ENCODE measurements at regions not wholly inside any gene's neighbourhood (a gene's known extent, or its start where the extent isn't known, plus 50 kb on each side); places are given as distances from the start of the nearest gene placed in this dataset.
"Not testable (repeated sequence)": the region's sequence is repeated elsewhere in the genome, so short reads cannot be mapped to it uniquely, and the experiment has no call there.

DNA sequence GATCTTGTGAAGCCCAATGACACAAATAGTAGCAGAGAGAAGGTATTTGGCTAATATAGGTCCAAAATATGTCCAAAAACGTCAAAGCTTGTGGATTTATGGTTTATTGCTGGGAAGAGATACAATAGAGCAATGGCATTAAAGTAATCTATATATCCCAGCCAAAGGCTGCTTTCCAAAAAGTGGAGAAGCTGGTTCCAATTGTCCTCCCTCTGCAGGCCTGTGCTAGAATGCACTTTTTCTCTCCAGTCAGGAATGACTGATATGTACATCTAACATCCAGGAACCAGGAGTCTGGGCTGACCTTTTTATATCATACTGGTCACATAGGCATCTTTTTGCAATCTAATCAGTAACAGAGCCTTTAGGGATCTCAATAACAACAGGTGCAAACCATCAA lies 167.1 kb upstream of the FAM3C start:
- DNase-seq (ENCODE audit: low read depth): no peak

DNA sequence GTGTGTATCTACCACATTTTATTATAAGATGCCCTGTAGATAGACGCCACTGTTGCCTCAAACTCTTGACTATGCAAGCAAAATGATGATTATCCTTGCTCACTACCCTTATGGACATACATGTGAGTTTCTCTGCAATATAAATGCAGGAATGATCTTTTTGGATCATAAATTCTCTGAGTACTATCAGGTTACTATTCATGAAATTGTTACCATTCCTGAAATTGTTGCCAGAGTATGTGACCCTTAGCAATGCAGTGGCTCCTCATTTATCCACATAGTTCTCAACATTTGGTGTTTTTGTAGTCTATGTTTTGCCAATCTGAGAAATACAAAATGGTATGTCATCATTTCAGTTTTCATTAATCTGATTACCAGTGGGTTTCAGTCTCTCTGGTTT lies 166.2 kb upstream of the FAM3C start:
- no peak for DNase-seq (ENCODE audit: low read depth)

DNA sequence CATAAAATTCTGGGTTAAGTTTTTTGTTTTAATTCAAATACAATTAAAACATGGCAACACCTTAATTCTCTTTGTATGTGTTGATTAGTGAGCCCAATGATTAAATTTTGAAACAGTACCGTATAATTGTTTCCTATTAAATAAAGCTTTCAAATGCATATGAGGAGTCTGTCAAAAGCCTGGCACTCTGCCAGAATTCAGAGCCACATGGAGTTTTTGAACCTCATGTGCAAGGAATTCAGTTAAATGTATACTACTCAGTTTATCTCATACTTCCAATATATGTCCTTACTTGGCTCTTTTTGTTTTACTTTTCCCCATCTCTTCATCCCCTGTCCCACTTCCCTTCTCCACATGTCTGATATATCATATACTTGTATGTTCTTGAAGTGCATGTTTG lies 165.6 kb upstream of the FAM3C start:
- no peak for DNase-seq (ENCODE audit: low read depth)

DNA sequence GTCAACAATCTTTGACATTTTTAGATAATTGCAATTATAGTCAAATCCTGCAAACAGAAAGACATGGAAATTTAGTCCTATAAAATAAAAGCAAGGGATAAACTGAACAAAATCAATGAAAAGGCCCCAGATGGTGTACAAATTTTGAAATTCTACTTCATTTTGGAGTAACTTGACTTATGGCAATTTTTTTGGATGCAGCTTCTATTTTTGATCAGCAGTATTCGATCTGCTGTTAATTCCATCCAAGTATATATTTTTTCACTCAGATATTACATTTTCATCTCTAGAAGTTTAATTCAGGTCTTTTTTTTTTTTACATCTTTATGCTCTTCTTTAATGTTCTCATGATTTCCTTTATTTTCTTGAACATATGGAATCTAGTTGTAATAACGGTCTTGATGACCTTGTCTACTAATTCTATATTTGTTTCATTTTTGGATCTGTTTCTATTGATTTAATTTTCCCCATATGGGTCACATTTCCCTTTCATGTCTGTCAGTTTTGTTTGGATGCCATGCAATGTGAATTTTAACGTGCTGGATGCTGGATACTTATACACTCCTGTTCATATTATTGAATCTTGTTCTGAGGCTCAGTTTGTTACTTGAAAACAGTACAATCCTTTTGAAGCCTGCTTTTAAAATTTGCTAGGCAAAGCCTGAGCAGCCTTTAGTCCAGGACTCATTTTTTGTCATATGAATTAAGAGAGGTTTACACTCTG lies 164.3 kb upstream of the FAM3C start:
- DNase-seq (ENCODE audit: low read depth): no peak

DNA sequence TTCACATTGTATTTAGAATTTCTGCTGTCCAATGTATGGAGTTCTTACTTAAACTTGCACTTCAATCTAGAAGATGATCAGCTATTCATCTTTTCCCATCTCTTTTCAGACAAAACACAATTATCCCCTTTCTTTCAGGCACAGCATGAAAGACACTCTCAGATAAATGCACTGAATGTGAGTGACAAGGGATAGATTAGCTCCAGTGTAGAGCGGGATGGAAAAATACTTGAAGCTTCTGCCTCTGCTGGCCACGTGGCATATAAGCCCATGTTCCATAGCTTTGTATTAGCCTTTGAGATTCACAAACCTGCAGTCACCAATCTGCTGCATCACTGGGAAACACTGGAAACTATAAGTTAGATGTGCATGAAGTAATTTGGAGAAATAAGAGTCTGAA lies 162.2 kb upstream of the FAM3C start:
- no peak for DNase-seq (ENCODE audit: low read depth)

DNA sequence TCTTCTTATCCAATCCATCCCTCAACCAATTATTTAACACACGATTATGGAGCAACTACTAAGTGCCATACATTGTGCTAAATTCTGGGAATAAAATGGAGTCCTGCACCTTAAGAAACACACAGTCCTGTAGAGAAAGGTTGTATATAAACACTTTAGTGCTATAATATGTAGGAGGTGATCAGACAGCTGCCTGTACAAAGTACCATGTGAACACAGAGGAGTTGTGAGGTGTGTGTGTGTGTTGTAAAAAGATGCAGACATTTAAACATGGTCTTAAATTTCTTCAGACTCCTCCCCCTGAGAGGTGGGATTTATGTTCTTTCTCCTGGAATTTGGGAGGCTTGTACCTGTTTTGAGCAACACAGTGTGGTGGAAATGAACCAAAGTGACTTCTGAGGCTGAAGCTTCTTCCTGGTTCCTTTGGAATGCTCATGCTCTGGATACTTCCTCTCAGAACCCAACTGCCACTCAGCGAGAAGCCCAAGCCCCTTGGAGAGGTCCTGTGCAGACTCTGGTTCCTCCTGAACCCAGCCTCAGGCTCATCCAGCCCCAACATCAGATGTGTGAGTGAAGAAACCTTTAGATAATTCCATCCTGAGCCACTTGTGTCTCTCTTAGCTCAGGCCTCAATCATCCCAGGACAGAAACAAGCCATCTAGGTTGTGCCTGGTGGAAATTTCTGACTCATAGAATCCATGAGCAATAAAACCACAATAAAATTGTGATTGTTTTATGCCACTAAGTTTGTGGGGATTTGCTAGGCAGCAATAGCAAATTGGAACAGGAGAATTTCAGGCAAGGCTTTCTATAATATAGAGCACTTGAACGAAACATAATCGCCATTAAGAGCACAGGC lies 161.2 kb upstream of the FAM3C start:
- no peak for DNase-seq (ENCODE audit: low read depth)

DNA sequence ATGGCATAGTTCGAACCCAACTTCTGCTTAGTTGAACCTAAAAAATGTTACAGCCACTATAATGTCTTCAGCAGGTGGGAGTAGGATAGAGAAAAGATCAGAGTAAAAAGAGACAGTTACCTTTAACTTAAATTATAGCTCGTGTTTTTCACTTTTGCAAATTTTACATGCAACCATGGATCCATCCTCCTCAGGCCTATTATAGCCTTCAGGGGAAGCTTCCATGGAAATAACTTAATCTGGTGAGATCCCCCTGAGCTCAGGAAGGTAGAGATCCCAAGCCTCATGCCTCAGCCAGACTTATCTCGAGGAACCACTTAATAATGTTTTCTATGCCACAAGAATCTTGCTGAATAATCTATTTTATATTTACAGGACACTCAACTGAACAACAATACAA lies 159.4 kb upstream of the FAM3C start:
- DNase-seq (ENCODE audit: low read depth): no peak

DNA sequence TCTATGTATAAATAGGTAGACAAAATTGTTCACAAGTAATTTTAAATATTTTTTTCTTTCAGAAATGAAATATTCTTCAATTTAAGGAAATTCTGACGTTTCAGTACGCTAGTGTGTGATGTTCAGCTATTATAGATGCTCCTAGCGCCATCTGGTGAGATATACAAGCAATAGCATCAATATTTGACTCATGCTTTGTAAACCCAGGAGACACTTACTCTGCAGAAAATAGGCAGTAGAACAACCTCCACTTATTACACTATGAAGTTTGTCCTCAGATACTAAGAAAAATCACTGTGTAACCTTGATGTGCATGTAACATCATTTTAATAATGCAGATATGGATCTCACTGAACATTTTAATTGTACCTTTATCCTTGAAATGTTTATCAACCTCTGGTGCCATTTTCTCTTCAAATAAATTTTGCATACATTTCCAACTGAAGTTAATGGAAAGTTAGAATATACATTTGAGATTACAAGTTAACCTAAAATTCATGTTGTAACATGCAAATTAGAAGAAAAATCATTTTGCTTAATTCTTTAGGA lies 151.5 kb upstream of the FAM3C start:
- DNase-seq (ENCODE audit: low read depth): peak; percentile 76

DNA sequence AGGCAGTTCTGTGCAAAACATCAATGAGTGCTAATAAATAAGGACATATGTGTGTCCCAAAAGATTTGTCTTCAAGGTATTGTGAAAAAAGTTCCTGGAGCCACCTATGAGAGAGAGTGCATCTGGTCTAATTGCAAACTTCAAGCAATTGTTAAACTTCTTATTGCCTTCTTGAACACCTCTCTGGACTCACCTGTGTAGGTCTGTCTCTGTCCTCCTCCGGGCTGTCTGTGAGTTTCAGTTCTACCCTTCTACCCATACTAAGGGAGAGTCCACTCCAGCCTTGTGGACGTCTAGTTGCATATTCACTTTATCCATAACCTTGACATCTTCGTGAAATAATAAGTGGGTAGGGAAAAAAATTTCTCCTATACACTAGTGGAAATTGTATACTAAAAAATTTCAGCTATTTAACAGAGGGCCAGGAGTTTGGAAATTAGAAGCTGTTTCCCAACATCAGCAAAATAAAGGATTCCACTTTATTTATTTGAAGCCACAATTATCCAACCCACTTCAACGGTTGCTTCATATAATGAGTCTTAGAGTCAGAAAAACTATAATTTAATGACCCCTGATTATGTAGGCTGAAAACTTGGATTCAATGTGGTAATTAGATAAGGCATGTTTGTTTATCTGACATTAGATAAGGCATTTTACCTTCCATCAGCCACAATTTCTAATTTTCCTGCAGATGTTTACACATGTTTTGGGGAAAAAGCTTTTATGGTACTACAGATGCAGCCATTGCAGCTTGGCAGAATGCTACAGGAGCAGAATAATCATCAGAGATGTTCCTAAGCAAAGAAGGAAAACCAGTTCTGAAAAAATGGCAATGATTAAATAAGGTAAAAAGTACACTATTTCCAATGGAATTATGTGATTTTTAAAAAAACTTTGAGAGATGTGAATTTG lies 150.8 kb upstream of the FAM3C start:
- DNase-seq (ENCODE audit: low read depth): peak; percentile 84

DNA sequence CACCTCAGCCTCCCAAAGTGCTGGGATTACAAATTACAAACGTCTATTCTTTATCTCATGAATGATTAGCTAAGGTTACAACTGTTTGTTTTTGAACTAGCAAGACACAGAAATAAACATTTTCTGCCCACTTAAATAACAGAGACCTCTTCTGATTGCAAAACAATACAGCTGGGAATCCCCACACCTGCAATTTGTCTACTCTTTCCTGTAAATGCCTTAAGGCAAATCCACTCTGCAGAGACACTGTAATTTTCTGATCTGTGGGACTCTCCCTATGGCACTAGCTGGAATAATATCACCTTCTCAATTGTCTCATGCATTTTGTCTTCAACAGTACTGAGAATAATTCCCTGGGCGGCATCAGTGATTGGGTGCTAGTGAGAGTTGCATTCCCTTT lies 149.3 kb upstream of the FAM3C start:
- peak; percentile 21 for DNase-seq (ENCODE audit: low read depth)

DNA sequence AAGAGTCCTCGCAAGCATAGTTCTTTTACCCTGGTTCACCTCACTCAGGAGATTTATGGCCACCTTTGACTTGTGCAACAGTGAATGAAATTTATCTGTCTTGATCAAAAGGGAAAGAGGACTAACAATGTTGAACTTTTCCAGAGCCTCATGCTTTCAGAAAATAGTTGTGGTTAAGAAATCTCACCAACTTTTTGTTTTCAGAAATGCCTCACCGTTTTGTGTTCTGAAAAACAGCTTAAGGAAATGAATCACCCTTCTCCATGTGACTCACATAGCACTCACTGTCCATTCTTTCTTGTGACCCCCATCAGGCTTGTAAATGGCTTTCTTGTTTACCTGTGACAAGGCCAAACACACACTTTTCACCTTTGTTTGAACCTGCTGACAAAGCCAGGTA lies 148.6 kb upstream of the FAM3C start:
- peak; percentile 98 for DNase-seq (ENCODE audit: low read depth)

DNA sequence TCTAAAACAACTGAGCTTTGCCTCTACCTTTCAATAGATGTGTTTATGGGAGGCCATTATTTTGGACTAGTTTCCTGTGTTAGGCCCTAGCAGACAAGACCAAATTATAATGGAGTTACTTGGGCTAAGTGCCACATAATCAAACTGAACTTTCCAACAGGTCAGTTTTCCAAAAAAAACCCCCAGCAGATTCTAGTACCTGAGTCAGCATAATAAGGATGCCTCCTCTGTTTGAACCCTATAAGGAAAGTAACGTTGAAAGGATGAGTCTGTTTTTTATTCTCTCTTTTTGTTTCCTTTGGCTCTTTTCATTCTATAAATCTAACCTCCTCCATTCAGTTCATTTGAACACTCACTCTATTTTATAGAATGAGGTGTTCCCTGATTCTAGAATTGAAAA lies 148.1 kb upstream of the FAM3C start:
- DNase-seq (ENCODE audit: low read depth): no peak

DNA sequence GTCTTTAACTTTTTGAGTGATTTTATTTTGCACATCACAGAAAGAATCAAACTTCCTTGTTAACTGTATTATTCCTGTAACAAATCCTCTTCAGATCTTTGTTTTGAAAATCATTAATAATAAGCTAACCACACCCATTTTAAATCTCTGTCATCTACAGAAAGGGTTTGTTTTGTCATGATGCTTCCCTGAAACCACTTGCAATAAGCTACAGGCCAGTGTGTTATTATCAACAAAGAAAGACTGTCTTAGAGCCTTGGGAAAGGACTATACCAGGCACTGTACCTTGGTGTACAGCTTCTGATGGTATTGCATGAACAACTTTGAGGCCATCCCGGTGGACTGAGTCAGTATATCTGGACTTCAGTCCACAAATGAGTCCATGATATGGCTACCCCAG lies 145.3 kb upstream of the FAM3C start:
- DNase-seq (ENCODE audit: low read depth): no peak

DNA sequence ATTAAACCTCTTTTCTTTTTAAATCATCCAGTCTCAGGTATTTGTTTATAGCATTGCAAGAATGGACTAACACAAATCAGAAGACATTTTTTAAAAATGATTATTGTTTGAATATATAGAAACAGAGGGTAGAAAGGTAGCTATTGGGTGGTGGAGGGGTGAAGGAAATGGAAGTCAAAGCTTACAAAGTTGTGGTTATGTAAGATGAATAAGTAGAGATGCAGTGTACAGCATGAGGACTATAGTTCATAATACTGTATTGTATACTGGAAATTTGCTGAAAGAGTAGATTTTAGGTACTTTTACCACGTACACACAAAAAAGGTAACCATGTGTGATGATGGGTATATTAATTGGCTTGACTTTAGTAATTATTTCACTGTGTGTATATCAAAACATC lies 144.0 kb upstream of the FAM3C start:
- no peak for DNase-seq (ENCODE audit: low read depth)

DNA sequence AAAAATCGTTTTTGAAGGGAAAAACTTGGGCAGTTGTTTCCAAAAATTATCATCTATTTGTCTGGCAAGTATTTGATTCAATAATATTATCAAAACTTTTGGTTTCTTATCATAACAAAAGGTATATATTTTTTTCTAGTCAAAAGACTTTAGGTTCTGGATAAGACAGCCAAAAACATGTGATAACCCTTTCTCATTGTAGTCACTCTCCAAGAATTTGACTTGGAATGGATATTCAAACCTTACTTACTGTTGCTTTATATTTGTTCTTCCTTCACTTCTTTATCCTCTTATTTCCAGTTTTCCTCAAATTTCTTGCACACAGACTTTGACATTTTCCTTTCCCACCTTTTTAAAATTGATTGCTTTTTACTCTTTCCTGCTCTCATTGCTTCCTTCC lies 140.9 kb upstream of the FAM3C start:
- no peak for DNase-seq (ENCODE audit: low read depth)

DNA sequence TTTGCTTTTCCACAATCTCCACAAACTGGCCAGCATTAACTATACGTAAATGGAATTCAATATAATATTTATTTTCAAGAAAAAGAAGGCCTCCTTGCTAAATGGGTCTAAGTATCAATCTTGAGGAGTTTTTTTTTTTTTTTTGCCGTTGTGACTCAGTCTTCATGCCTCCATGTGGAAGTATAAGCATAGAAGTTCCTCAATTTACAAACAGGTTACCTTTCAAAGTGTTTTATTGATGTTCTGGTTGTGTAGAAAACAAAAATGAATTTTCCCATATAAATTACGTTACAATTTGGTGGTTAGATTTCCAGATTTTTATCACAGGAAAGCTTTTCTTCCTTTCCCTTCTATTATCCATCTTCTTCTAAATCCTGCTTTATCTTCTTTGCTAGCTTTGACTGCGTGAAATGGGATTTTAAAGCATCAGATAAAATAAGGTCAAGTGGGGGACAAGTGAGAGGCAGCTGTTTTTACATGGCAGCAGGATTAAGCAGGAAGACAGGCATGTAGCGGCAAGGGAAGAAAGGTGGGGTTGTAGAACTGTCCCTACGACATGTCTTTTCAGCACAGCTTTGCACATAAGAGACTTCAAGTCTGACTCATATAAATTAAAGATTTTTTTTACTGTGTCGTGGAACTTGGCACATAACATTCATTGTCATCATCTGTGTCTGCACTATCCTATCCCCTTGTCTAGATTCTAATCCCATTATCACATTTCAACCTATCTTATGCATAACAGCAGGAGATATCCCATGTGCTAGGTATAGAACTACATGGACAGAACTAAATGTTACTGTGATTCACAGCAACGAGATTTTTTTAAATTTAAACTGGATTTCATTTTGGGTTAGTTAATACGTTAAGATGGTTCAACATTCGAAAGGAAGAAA lies 135.3 kb upstream of the FAM3C start:
- peak; percentile 89 for DNase-seq (ENCODE audit: low read depth)

DNA sequence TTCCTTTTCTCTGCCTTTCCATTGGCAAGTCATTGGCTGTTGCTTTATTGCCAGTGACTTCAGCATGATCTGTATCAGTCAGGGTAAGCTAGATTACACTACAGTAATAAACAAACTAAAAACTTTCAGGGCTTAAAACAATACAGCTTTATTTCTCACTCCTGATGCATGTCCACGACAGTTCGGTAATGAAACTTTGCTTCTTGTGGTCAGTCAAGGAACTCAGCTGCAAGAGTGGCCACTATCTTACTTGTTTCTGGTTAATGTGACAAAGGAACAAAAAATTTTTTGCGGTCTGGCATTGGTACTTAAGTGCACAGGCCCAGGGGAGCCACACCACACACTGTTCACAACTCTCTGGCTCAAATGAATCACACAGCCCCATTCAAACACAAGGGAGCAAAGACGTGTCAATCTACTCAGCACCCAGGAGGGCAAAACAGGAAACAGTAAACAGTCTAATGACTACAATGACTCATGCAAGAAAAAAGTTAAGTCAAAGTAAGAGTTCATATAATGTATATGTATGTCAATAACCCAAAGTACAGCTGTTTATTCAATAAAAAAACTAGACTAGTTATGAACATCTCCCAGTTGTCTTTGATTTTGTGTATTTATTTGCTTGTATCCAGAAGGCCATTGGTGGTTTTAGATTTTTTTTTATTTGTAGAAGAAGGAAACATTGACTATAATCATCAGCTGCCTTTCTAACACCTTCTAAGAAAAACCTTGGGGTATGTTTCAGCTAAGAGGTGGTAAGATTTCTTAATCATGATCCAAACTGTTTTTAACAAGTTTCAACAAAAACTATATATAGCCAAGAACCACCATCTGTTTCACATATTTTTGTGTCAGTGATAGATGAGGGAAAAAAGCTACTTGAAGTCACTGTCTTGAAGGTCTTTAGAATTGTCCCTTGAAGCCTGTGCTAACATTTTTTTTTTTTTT lies 134.4 kb upstream of the FAM3C start:
- peak; percentile 97 for DNase-seq (ENCODE audit: low read depth)

DNA sequence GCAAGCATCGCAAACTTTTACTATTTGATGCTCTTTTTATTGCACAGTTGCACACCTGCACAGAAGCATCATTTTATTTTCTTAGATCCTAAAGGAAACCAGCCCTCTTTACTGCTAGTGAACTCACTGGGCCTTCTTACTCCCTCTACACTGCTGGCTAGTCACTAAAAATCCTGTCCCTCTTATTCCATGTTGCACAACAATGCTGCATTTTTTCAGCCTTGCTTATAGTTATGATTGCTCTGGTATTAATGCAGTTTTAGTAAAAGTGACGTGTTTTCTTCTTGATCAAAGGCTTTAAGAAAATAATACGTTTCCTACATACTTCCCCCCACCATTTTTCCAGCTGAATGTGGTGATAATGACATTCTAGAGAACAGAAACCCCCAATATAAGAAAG lies 132.9 kb upstream of the FAM3C start:
- DNase-seq (ENCODE audit: low read depth): no peak

DNA sequence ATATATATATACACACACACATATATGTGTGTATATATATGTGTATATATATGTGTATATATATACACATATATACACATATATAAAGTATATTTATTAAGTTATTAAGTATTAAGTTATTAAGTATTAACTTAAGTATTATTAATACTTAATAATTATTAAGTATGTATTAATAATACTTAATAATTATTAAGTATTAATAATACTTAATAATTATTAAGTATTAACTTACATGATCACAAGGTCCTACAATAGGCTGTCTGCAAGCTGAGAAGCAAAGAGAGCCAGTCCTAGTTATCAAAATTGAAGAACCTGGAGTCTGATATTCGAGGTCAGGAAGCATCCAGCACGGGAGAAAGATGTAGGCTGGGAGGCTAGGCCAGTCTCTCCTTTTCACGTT lies 130.1 kb upstream of the FAM3C start:
- not testable (repeated sequence) for DNase-seq (ENCODE audit: low read depth)

All from amniotic epithelial cell (primary cell).